ENCODE measurements at regions not wholly inside any gene's neighbourhood (a gene's known extent, or its start where the extent isn't known, plus 50 kb on each side); places are given as distances from the start of the nearest gene placed in this dataset.

GRCh38 chr20:11316244-11316643, 601.4 kb upstream of the BTBD3 start:
- TF ChIP-seq EZH2 (IDR thresholded peaks at IDR 0.05; ENCODE audit: insufficient read depth, low read length) = no peak
- no peak for TF ChIP-seq CTCF (IDR thresholded peaks at IDR 0.05; ENCODE audit: insufficient read depth, low read depth, low read length)
